ENCODE measurements at regions not wholly inside any gene's neighbourhood (a gene's known extent, or its start where the extent isn't known, plus 50 kb on each side); places are given as distances from the start of the nearest gene placed in this dataset.
"Not testable (repeated sequence)": the region's sequence is repeated elsewhere in the genome, so short reads cannot be mapped to it uniquely, and the experiment has no call there.

DNA sequence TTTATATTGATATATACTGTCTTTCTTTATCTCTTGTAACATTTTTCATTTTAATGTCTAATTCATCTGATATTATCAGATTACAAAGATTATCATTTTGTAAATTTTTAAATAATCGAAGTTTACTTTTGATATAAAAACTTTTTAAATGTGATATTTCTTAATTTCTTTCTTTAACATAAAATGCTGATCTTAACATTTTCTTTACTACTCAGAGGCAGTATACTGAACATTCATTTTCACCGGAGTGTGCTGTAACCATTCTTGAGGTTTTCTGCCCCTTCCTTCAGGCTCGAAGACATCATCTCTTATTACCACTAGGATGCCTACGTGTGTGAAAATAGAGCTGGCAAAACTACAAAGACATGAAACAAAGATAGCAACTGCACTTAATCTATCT is 186.9 kb downstream of the DIO2 start:
- ChIA-PET POLR2A (no interaction called here), CTCF (no interaction called here)
- Histone ChIP-seq H3K27me3 (replicated peaks; ENCODE audit: control insufficient read depth, insufficient read depth, low read length) (no peaks in the 10 kb centered on the region), H3K36me3 (ENCODE audit: control insufficient read depth, insufficient read depth, low read length) (no peaks in the 10 kb centered on the region), H3K9me3 (no peaks in the 10 kb centered on the region), H3K4me1 (no peaks in the 10 kb centered on the region), H3K4me3 (ENCODE audit: low read depth, low read length) (no peak overlapping the region)
- Mint-ChIP-seq H3K4me1 (ENCODE audit: low read depth, unreplicated experiment) (no peaks in the 10 kb centered on the region), H3K4me3 (ENCODE audit: unreplicated experiment) (no peak overlapping the region), H3K27ac (ENCODE audit: unreplicated experiment) (no peak overlapping the region), H3K27me3 (ENCODE audit: insufficient read depth, unreplicated experiment) (peaks cover 5% of the 10 kb centered on the region), H3K36me3 (ENCODE audit: insufficient read depth, unreplicated experiment) (no peaks in the 10 kb centered on the region), H3K9me3 (ENCODE audit: unreplicated experiment) (peaks cover 9% of the 10 kb centered on the region)
- TF ChIP-seq, protein P1, sequence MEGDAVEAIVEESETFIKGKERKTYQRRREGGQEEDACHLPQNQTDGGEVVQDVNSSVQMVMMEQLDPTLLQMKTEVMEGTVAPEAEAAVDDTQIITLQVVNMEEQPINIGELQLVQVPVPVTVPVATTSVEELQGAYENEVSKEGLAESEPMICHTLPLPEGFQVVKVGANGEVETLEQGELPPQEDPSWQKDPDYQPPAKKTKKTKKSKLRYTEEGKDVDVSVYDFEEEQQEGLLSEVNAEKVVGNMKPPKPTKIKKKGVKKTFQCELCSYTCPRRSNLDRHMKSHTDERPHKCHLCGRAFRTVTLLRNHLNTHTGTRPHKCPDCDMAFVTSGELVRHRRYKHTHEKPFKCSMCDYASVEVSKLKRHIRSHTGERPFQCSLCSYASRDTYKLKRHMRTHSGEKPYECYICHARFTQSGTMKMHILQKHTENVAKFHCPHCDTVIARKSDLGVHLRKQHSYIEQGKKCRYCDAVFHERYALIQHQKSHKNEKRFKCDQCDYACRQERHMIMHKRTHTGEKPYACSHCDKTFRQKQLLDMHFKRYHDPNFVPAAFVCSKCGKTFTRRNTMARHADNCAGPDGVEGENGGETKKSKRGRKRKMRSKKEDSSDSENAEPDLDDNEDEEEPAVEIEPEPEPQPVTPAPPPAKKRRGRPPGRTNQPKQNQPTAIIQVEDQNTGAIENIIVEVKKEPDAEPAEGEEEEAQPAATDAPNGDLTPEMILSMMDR (IDR thresholded peaks at IDR 0.05; ENCODE audit: insufficient read depth in 1 of 2, low read depth in 1 of 2, low read length in 1 of 2, severe bottlenecking in 1 of 2, unreplicated experiment in 1 of 2), result no peak
- no TSS peak for BruUV-seq (replicated peaks)
- DNase-seq, result no peak
- intact Hi-C loops (cut with micrococcal nuclease; ENCODE audit: unreplicated experiment), result no loop called here

DNA sequence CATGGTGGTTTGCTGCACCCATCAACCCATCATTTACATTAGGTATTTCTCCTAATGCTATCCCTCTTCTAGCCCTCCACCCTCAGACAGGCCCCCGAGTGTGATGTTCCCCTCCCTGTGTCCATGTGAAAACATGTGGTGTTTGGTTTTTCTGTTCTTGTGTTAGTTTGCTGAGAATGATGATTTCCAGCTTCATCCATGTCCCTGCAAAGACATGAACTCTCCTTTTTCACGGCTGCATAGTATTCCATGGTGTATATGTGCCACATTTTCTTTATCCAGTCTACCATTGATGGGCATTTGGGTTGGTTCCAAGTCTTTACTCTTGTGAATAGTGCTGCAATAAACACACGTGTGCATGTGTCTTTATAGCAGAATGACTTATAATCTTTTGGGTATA is 192.8 kb downstream of the DIO2 start:
- H3K36me3 ChIP-seq (ENCODE audit: control insufficient read depth, insufficient read depth, low read length); H3K4me1 Mint-ChIP-seq (ENCODE audit: low read depth, unreplicated experiment); DNase-seq; H3K4me3 ChIP-seq (ENCODE audit: low read depth, low read length); H3K9me3 ChIP-seq; BruUV-seq (replicated peaks); H3K27ac Mint-ChIP-seq (ENCODE audit: unreplicated experiment); H3K27me3 ChIP-seq (replicated peaks; ENCODE audit: control insufficient read depth, insufficient read depth, low read length); H3K4me1 ChIP-seq; H3K27me3 Mint-ChIP-seq (ENCODE audit: insufficient read depth, unreplicated experiment); H3K4me3 Mint-ChIP-seq (ENCODE audit: unreplicated experiment); intact Hi-C loops (cut with micrococcal nuclease; ENCODE audit: unreplicated experiment); POLR2A ChIA-PET; CTCF ChIA-PET; H3K9me3 Mint-ChIP-seq (ENCODE audit: unreplicated experiment); H3K36me3 Mint-ChIP-seq (ENCODE audit: insufficient read depth, unreplicated experiment): not testable (repeated sequence)

DNA sequence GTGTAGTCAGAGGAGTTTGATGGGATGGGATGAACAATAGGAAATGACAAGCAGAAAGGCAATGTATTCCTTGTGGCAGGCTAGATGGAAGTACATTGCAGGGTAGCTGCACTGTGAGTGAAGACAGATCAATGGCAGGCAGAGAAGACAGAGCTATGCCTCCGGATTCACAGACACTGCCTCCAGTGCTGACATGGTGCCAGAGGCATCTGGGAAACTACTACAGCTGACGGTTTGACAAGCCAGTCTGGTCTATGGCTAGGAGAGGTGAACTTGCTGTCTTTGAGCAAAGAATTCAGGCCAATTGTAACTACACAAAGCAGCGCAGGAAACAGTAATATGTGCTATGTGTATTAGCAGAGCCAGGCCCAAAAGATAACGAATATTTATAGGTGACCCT is 193.5 kb downstream of the DIO2 start:
- peaks cover 7% of the 10 kb centered on the region for H3K4me1 Mint-ChIP-seq (ENCODE audit: low read depth, unreplicated experiment)
- H3K9me3 Mint-ChIP-seq (ENCODE audit: unreplicated experiment), result no peaks in the 10 kb centered on the region
- intact Hi-C loops (cut with micrococcal nuclease; ENCODE audit: unreplicated experiment), result no loop called here
- CTCF ChIA-PET, result no interaction called here
- DNase-seq, result no peak
- H3K27ac Mint-ChIP-seq (ENCODE audit: unreplicated experiment), result no peak overlapping the region
- peaks cover 2% of the 10 kb centered on the region for H3K27me3 Mint-ChIP-seq (ENCODE audit: insufficient read depth, unreplicated experiment)
- no peak overlapping the region for H3K4me3 Mint-ChIP-seq (ENCODE audit: unreplicated experiment)
- TF ChIP-seq, protein P1 (IDR thresholded peaks at IDR 0.05; ENCODE audit: insufficient read depth in 1 of 2, low read depth in 1 of 2, low read length in 1 of 2, severe bottlenecking in 1 of 2, unreplicated experiment in 1 of 2), result no peak
- no peaks in the 10 kb centered on the region for H3K4me1 ChIP-seq
- H3K36me3 Mint-ChIP-seq (ENCODE audit: insufficient read depth, unreplicated experiment), result no peaks in the 10 kb centered on the region
- POLR2A ChIA-PET, result no interaction called here
- no peaks in the 10 kb centered on the region for H3K36me3 ChIP-seq (ENCODE audit: control insufficient read depth, insufficient read depth, low read length)
- H3K27me3 ChIP-seq (replicated peaks; ENCODE audit: control insufficient read depth, insufficient read depth, low read length), result no peaks in the 10 kb centered on the region
- H3K4me3 ChIP-seq (ENCODE audit: low read depth, low read length), result no peak overlapping the region
- no TSS peak for BruUV-seq (replicated peaks)
- no peaks in the 10 kb centered on the region for H3K9me3 ChIP-seq

DNA sequence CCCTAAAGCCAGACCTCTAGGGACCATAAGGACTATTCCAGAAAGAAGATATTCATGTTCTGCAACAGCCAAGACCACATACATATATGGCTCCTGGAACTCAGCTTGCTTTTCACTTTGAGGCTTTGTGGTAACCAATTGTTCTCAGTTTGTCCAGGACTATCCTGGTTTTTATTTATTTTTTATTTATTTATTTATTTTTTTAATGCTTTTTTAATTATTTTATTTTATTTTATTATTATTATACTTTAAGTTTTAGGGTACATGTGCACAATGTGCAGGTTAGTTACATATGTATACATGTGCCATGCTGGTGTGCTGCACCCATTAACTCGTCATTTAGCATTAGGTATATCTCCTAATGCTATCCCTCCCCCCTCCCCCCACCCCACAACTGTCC is 201.1 kb downstream of the DIO2 start:
- H3K27ac Mint-ChIP-seq (ENCODE audit: unreplicated experiment); H3K9me3 Mint-ChIP-seq (ENCODE audit: unreplicated experiment); H3K4me1 Mint-ChIP-seq (ENCODE audit: low read depth, unreplicated experiment); H3K4me3 Mint-ChIP-seq (ENCODE audit: unreplicated experiment); DNase-seq; POLR2A ChIA-PET; H3K4me1 ChIP-seq; H3K36me3 Mint-ChIP-seq (ENCODE audit: insufficient read depth, unreplicated experiment); BruUV-seq (replicated peaks); CTCF ChIA-PET; H3K27me3 Mint-ChIP-seq (ENCODE audit: insufficient read depth, unreplicated experiment); H3K27me3 ChIP-seq (replicated peaks; ENCODE audit: control insufficient read depth, insufficient read depth, low read length); H3K4me3 ChIP-seq (ENCODE audit: low read depth, low read length); intact Hi-C loops (cut with micrococcal nuclease; ENCODE audit: unreplicated experiment); H3K36me3 ChIP-seq (ENCODE audit: control insufficient read depth, insufficient read depth, low read length); H3K9me3 ChIP-seq: not testable (repeated sequence)

Measured in Caco-2 (cell line).